ENCODE measurements at regions not wholly inside any gene's neighbourhood (a gene's known extent, or its start where the extent isn't known, plus 50 kb on each side); places are given as distances from the start of the nearest gene placed in this dataset.
A peak's percentile ranks its signal among the peaks of the same experiment; 100 is the strongest.

- H2AFZ ChIP-seq (ENCODE audit: insufficient read depth, low read depth, low read length, poor library complexity, severe bottlenecking): no peak overlapping the region
- H3K9ac ChIP-seq (ENCODE audit: insufficient read depth, low read length, poor library complexity, severe bottlenecking): no peak overlapping the region
- no peaks in the 10 kb centered on the region for H3K36me3 ChIP-seq (replicated peaks in 1 of 2; ENCODE audit: control insufficient read depth in 1 of 2, insufficient read depth in 2 of 2, low read length in 2 of 2)
- H3K27me3 ChIP-seq (ENCODE audit: control insufficient read depth in 2 of 2, insufficient read depth in 2 of 2, low read length in 2 of 2): no peaks in the 10 kb centered on the region
- intact Hi-C loops (cut with micrococcal nuclease): no loop called here
- H3K4me1 Mint-ChIP-seq: no peaks in the 10 kb centered on the region
- no CpG with 5 or more reads among the region's 1 CpG for WGBS (ENCODE audit: insufficient coverage)
- H3K4me2 ChIP-seq (replicated peaks; ENCODE audit: extremely low read depth, low read length, poor library complexity, severe bottlenecking): no peak overlapping the region
- no peaks in the 10 kb centered on the region for H3K27me3 Mint-ChIP-seq (ENCODE audit: low read depth in 3 of 3)
- H3K9me3 ChIP-seq (replicated peaks in 1 of 2; ENCODE audit: control insufficient read depth in 1 of 2, insufficient read depth in 1 of 2, low read length in 2 of 2): no peaks in the 10 kb centered on the region
- no peaks in the 10 kb centered on the region for H3K4me1 ChIP-seq (ENCODE audit: control insufficient read depth in 1 of 2, insufficient read depth in 2 of 2, low read length in 2 of 2)
- H3K27ac ChIP-seq (ENCODE audit: low read depth in 1 of 2, low read length in 2 of 2): no peak overlapping the region
- no peak for TF ChIP-seq CTCF (IDR thresholded peaks at IDR 0.05)
- no peak for DNase-seq
- no peaks in the 10 kb centered on the region for H4K20me1 ChIP-seq (ENCODE audit: insufficient read depth, low read length)
- H3K27ac Mint-ChIP-seq: peak overlapping the region in 1 of 7 donors; percentile 9
- no peak overlapping the region for H3K4me3 ChIP-seq (replicated peaks in 1 of 3; ENCODE audit: low read depth in 2 of 3, low read length in 3 of 3)
- peaks cover 0 to 4% (median 1%) of the 10 kb centered on the region in 7 donors for H3K9me3 Mint-ChIP-seq
- H3K79me2 ChIP-seq (ENCODE audit: insufficient read depth, low read length): no peaks in the 10 kb centered on the region
- no peaks in the 10 kb centered on the region for H3K36me3 Mint-ChIP-seq
- H3K4me3 Mint-ChIP-seq: no peak overlapping the region
Measured at GRCh38 chr12:60498656-60499055, 902.8 kb downstream of the SLC16A7 start.

GRCh38 chr12:60501124-60501729, 905.4 kb downstream of the SLC16A7 start:
- Mint-ChIP-seq H3K27me3 (ENCODE audit: low read depth in 3 of 3) (no peaks in the 10 kb centered on the region), H3K4me1 (no peaks in the 10 kb centered on the region), H3K36me3 (no peaks in the 10 kb centered on the region), H3K27ac (no peak overlapping the region), H3K4me3 (no peak overlapping the region), H3K9me3 (peaks cover 0 to 8% (median 1%) of the 10 kb centered on the region in 7 donors)
- no peak overlapping the region for H3K27ac ChIP-seq (ENCODE audit: low read depth in 1 of 2, low read length in 2 of 2)
- H3K79me2 ChIP-seq (ENCODE audit: insufficient read depth, low read length): no peaks in the 10 kb centered on the region
- H2AFZ ChIP-seq (ENCODE audit: insufficient read depth, low read depth, low read length, poor library complexity, severe bottlenecking): no peak overlapping the region
- TF ChIP-seq CTCF (IDR thresholded peaks at IDR 0.05): no peak
- H3K4me3 ChIP-seq (replicated peaks in 1 of 3; ENCODE audit: low read depth in 2 of 3, low read length in 3 of 3): no peak overlapping the region
- no peaks in the 10 kb centered on the region for H3K27me3 ChIP-seq (ENCODE audit: control insufficient read depth in 2 of 2, insufficient read depth in 2 of 2, low read length in 2 of 2)
- no peaks in the 10 kb centered on the region for H3K9me3 ChIP-seq (replicated peaks in 1 of 2; ENCODE audit: control insufficient read depth in 1 of 2, insufficient read depth in 1 of 2, low read length in 2 of 2)
- no peaks in the 10 kb centered on the region for H3K4me1 ChIP-seq (ENCODE audit: control insufficient read depth in 1 of 2, insufficient read depth in 2 of 2, low read length in 2 of 2)
- no peak overlapping the region for H3K9ac ChIP-seq (ENCODE audit: insufficient read depth, low read length, poor library complexity, severe bottlenecking)
- intact Hi-C loops (cut with micrococcal nuclease): no loop called here
- H4K20me1 ChIP-seq (ENCODE audit: insufficient read depth, low read length): no peaks in the 10 kb centered on the region
- no peak overlapping the region for H3K4me2 ChIP-seq (replicated peaks; ENCODE audit: extremely low read depth, low read length, poor library complexity, severe bottlenecking)
- H3K36me3 ChIP-seq (replicated peaks in 1 of 2; ENCODE audit: control insufficient read depth in 1 of 2, insufficient read depth in 2 of 2, low read length in 2 of 2): no peaks in the 10 kb centered on the region
- WGBS (ENCODE audit: insufficient coverage): no CpG with 5 or more reads among the region's 2 CpGs
- DNase-seq: no peak

All from CD14-positive monocyte (primary cell).